Activated B cell treated with CpG ODN at 0.5 μM for 24 hours (primary cell): ENCODE measurements at regions not wholly inside any gene's neighbourhood (a gene's known extent, or its start where the extent isn't known, plus 50 kb on each side); places are given as distances from the start of the nearest gene placed in this dataset.
"Not testable (repeated sequence)": the region's sequence is repeated elsewhere in the genome, so short reads cannot be mapped to it uniquely, and the experiment has no call there.

Source experiments
- ATAC-seq: fragments of 200-7000 bp; cut with Tn5 transposase; one replicate; pipeline ENCODE4 v1.10.0; 2021; ENCODE audit warnings: low read depth, mild to moderate bottlenecking, moderate library complexity
- CTCF ChIA-PET: fragments of 350-600 bp; sonication (Branson Sonifier 250); formaldehyde crosslinking; loops from one replicate; lab custom pipeline; 2021; ENCODE audit warnings: antibody characterized with exemption; lab: Charles Lee
- POLR2A ChIA-PET: fragments of 350-600 bp; sonication (Branson Sonifier 250); formaldehyde crosslinking; loops from one replicate; lab custom pipeline; 2021; ENCODE audit warnings: antibody characterized with exemption; lab: Charles Lee
- DNase-seq: peaks from one replicate; pipeline ENCODE4 v3.0.0; 2022
- H3K27ac Mint-ChIP-seq: one replicate; pipeline ENCODE4 v1.8.0; 2020; ENCODE audit warnings: mixed read lengths
- H3K27me3 Mint-ChIP-seq: one replicate; pipeline ENCODE4 v1.8.0; 2021; ENCODE audit warnings: mixed read lengths
- H3K36me3 Mint-ChIP-seq: one replicate; pipeline ENCODE4 v1.8.0; 2021; ENCODE audit warnings: low read depth, mixed read lengths
- H3K4me1 Mint-ChIP-seq: one replicate; pipeline ENCODE4 v1.8.0; 2021; ENCODE audit warnings: mixed read lengths
- H3K4me3 Mint-ChIP-seq: one replicate; pipeline ENCODE4 v1.8.0; 2020; ENCODE audit warnings: mild to moderate bottlenecking, mixed read lengths
- H3K9me3 Mint-ChIP-seq: one replicate; pipeline ENCODE4 v1.8.0; 2020; ENCODE audit warnings: mixed read lengths
- CTCF ChIP-seq: fragments of 200-600 bp; IDR thresholded peaks from one replicate; pipeline ENCODE4 v1.8.0; 2022; ENCODE audit warnings: antibody characterized with exemption, mild to moderate bottlenecking
- intact Hi-C: fragments of 100-400 bp; cut with micrococcal nuclease; formaldehyde crosslinking; loops from one replicate; pipeline ENCODE4 v1.15.1; 2024

GRCh38 chr4:63211375-63211774 lies 1197.9 kb downstream of the TECRL start:
- Mint-ChIP-seq H3K27me3 (no peaks in the 10 kb centered on the region), H3K9me3 (peaks cover 11% of the 10 kb centered on the region), H3K4me1 (no peaks in the 10 kb centered on the region), H3K27ac (no peak overlapping the region), H3K4me3 (no peak overlapping the region), H3K36me3 (no peaks in the 10 kb centered on the region)
- intact Hi-C loops, result no loop called here
- ChIA-PET POLR2A (no interaction called here), CTCF (no interaction called here)
- ATAC-seq (no peak), DNase-seq (no peak)
- TF ChIP-seq CTCF, result no peak

- H3K36me3 Mint-ChIP-seq, H3K27ac Mint-ChIP-seq, intact Hi-C loops, H3K27me3 Mint-ChIP-seq, CTCF ChIA-PET, POLR2A ChIA-PET, ATAC-seq, H3K4me1 Mint-ChIP-seq, H3K9me3 Mint-ChIP-seq, H3K4me3 Mint-ChIP-seq, DNase-seq: not testable (repeated sequence)
Observed at GRCh38 chr4:63193029-63193428, 1216.2 kb downstream of the TECRL start.

GRCh38 chr4:63171341-63171740 lies 1237.9 kb downstream of the TECRL start:
- H3K36me3 Mint-ChIP-seq, result no peaks in the 10 kb centered on the region
- CTCF ChIA-PET, result no interaction called here
- no peak overlapping the region for H3K27ac Mint-ChIP-seq
- TF ChIP-seq CTCF, result no peak
- POLR2A ChIA-PET, result no interaction called here
- intact Hi-C loops, result no loop called here
- no peaks in the 10 kb centered on the region for H3K27me3 Mint-ChIP-seq
- DNase-seq (no peak), ATAC-seq (no peak)
- H3K9me3 Mint-ChIP-seq, result no peaks in the 10 kb centered on the region
- H3K4me1 Mint-ChIP-seq, result no peaks in the 10 kb centered on the region
- no peak overlapping the region for H3K4me3 Mint-ChIP-seq

DNA sequence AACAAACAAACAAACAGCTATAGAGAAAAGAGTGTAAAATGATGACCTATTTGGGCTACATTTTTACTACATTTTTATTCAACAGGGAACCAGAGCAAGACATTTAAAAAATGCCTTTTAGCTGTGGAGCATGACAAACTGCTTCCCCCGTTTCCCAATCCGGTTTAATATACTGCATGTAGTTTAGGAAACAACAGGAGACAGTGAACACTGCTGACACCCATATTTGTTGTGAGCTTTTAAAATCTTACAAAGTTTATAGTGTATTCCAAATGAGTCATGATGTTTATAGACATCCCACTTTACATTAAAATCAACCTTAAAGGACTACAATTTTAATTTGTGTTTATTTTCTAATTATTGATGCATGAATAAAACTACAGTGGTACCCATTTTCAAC lies 1238.3 kb downstream of the TECRL start:
- Mint-ChIP-seq H3K27me3 (no peaks in the 10 kb centered on the region), H3K36me3 (no peaks in the 10 kb centered on the region), H3K27ac (no peak overlapping the region), H3K4me3 (no peak overlapping the region), H3K9me3 (no peaks in the 10 kb centered on the region), H3K4me1 (no peaks in the 10 kb centered on the region)
- ChIA-PET CTCF (no interaction called here), POLR2A (no interaction called here)
- no peak for TF ChIP-seq CTCF
- DNase-seq (no peak), ATAC-seq (no peak)
- intact Hi-C loops, result no loop called here

GRCh38 chr4:63169836-63170235 lies 1239.4 kb downstream of the TECRL start:
- no peaks in the 10 kb centered on the region for H3K27me3 Mint-ChIP-seq
- H3K9me3 Mint-ChIP-seq, result peaks cover 3% of the 10 kb centered on the region
- intact Hi-C loops, result no loop called here
- CTCF ChIA-PET, result no interaction called here
- no peaks in the 10 kb centered on the region for H3K4me1 Mint-ChIP-seq
- no peak overlapping the region for H3K4me3 Mint-ChIP-seq
- TF ChIP-seq CTCF, result no peak
- no peak overlapping the region for H3K27ac Mint-ChIP-seq
- POLR2A ChIA-PET, result no interaction called here
- ATAC-seq, result no peak
- no peaks in the 10 kb centered on the region for H3K36me3 Mint-ChIP-seq
- DNase-seq, result no peak

DNA sequence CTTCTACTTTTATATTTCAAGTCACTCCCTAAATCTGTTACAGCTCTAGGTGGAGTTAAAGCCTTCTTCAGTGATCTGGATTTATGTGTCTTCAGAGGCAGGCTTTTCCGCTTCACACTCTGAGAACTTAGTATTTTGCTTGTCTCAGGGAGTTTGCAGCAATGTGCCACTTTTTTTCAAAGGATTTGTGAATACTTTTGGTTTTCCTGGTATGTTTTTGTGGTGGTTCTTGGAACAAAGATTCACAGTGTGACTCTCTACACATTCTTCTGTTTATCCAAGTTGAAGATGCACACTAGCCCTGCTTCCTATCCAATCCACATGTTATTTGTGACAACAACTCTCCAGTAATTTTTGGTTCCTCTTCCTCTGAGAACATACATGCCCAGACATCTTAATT lies 1253.7 kb downstream of the TECRL start:
- Mint-ChIP-seq H3K9me3 (peaks cover 16% of the 10 kb centered on the region), H3K36me3 (no peaks in the 10 kb centered on the region), H3K27me3 (no peaks in the 10 kb centered on the region), H3K4me3 (no peak overlapping the region), H3K27ac (no peak overlapping the region), H3K4me1 (no peaks in the 10 kb centered on the region)
- CTCF ChIA-PET, result no interaction called here
- POLR2A ChIA-PET, result no interaction called here
- intact Hi-C loops, result no loop called here
- no peak for DNase-seq
- ATAC-seq, result no peak
- no peak for TF ChIP-seq CTCF
